GM19438 (cell line): ENCODE measurements at regions not wholly inside any gene's neighbourhood (a gene's known extent, or its start where the extent isn't known, plus 50 kb on each side); places are given as distances from the start of the nearest gene placed in this dataset.

Experiments
- ATAC-seq: cut with Tn5 transposase; IDR thresholded peaks from one replicate; pipeline ENCODE4 v1.9.1; 2021; ENCODE audit warnings: low read depth; ENCODE audit not compliant: unreplicated experiment

GRCh38 chr5:6178846-6179532 is 199.4 kb downstream of the MED10 start:
- ATAC-seq, result no peak

DNA sequence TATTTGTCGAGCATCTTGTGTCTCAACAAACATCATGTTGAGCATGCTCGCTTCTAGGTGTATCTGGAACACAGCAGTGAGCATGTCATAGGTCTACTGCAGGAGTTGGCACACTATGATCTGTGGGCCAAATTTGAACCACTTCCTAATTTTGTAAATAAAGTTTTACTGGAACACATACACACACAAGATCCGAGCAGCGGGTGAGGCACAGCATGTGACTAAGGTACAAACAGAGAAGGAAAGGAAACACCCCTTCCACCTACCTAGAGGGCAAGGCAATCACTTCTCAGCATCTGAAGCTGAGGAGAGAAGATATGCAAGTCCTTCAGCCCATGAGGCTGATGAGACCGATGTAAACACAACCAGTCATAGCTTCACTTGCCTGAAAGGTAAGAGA is 200.4 kb downstream of the MED10 start:
- ATAC-seq, result no peak

- ATAC-seq, result no peak
Measured at GRCh38 chr5:6176102-6176693, 202.1 kb downstream of the MED10 start.

DNA sequence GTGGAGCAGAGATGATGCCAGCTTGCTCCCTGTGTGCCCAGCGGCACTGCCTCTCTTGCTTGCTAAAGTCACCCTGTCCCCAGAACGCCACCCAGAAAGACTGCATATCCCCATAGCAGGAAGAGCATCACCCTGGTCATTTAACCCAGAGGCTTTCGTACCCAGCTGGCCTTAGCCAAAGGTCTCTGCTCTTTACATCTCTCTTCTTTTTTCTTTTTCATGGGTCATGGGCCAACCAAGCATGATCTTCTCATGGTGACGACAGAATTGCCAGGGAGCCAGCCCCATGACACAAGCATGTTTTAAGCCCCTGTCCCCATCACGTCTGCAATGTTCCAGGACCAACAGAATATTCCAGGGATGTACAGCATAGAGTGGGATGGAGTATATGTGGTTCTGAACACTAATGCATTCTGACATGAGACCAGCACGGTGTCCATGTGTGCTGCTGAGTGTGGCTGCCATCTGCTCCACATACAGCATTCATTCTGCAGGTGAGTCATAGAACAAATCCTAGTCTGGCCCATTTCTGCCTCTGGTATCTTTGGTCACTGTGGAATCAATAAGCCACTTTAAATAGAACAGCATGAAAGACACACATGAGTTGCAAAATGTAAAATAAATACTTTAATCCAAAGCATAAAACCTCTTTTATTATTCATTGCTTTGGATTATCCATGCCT is 203.0 kb downstream of the MED10 start:
- ATAC-seq, result no peak

GRCh38 chr5:6169660-6170059 is 208.7 kb downstream of the MED10 start:
- no peak for ATAC-seq

GRCh38 chr5:6166698-6167394 is 211.5 kb downstream of the MED10 start:
- no peak for ATAC-seq

- ATAC-seq, result no peak
Measured at GRCh38 chr5:6163913-6164312, 214.4 kb downstream of the MED10 start.

DNA sequence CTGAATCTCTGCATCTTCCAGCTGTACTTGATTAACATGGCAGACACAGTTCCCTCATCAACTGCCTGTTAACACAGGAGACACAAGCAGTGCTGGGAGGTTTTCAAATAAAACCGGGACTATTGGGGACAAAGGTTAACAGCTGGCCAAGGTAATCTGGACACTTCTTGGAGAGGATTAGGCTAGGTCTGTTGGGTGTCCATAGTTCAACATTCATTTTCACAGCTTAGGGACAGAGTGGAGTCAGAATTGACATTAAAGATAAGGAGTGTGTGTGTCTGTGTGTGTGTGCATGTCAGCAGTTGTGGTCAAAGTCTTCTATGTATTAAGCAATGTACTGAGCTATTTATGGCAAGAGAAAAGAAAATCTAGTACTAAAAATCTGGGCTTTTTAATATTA is 216.2 kb downstream of the MED10 start:
- no peak for ATAC-seq

DNA sequence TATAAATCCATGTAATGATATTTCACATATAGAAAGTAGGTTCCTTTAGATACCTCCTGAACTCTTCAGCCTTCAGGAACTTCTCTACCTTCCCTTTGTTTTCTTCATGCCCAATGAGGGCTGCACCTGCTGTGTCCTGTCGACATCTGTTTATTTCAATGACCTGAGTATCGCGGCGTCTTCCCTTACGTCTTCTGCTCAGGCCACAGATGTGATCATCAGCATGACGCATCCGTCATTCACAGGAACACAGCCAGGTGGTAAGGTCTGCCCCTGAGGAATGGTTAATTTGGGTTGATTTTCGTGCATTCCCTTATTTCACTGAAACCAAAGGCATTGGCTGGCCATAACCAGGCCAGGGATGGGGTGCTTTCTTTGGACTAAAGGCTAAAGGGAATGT is 217.1 kb downstream of the MED10 start:
- no peak for ATAC-seq

DNA sequence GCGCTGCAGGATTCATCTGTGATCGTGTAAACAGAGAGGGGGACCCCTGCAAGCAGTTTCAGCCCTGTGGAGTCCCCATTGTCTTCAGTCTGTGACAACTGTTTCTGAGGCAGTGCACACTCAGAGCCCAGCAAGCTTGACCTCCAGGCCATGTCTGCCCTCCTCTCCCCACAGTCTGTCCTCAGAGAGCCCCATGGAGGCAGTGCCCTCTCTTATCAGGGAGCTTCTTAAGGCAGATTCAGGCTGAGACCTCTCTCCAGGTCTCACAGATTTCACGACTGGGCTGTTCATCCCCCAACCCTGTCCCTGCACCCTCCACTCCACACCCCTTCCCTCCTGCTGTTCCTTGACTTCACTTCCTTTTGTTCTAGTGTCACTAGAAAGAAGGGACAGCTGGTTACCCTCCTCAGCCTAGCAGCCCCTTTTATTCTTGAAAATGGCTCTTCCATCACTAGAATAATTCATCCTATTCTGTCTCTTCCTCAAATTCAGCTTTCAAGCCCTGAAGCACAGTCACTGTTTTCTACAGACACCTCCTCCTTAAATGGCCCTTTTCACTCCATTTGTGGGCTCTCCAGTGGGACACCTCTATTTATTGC is 218.4 kb downstream of the MED10 start:
- ATAC-seq, result no peak

GRCh38 chr5:6158974-6159831 is 219.1 kb downstream of the MED10 start:
- no peak for ATAC-seq

GRCh38 chr5:6154216-6154615 is 224.1 kb downstream of the MED10 start:
- ATAC-seq, result no peak

DNA sequence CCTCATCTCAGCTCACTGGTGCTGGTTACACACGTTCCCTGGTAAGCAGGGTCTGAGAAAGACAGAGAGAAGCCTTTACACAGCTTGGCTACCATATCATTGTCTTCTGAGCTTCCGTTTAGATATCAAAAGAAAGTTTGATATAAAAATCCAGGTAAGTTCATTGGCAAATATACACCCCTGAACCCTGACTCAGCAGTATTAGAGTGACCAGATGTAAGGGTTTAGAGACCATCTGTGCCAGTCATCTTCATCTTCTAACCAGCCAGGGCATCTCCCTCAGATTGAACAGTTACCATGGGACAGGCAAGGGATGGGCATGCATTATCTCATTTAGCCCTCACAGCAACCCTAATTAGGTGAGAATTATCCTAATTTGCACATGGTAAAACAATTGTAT is 232.1 kb downstream of the MED10 start:
- no peak for ATAC-seq

GRCh38 chr5:6145616-6146237 is 232.6 kb downstream of the MED10 start:
- no peak for ATAC-seq

DNA sequence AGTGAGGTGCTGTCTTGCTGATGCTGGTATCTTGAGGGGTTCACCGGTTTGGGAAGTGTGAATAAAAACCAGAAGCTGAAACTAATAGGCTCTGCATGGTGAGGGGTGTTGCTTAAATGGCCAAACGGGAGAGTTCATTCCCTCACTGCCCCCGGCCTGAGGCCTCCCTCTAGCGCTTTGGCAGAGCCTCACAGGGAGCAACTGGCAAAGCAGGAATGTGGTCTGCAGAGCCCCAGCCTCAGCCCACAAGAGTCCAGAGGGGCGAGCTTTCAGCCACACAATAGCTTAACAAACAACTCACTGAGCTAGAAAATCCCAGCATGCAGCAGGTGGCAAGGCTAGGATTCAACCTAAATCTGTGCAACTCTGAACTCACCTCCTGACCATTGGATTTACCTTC is 234.8 kb downstream of the MED10 start:
- ATAC-seq, result no peak

- no peak for ATAC-seq
Measured at GRCh38 chr5:6142353-6142752, 236.0 kb downstream of the MED10 start.

DNA sequence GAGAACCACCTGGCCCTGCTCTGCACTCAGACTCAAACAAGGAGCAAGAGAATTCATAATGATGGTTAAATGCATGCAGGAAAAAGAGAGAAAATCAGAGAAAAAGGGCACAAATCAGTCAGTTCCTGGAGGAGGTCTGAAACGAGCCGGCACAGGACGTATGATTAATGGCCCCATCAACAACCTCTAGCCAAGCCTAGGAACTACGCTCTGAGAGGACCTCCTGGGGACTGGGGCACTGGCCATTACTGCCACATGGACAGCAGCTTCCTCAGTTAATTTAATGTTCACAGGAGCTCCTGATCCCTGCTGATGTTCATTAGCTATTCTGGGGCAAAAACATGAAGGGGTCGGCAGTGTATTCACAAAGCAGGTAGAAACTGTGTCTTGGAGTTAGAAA is 238.1 kb downstream of the MED10 start:
- ATAC-seq, result no peak

- ATAC-seq, result no peak
Measured at GRCh38 chr5:6135977-6136376, 242.4 kb downstream of the MED10 start.

DNA sequence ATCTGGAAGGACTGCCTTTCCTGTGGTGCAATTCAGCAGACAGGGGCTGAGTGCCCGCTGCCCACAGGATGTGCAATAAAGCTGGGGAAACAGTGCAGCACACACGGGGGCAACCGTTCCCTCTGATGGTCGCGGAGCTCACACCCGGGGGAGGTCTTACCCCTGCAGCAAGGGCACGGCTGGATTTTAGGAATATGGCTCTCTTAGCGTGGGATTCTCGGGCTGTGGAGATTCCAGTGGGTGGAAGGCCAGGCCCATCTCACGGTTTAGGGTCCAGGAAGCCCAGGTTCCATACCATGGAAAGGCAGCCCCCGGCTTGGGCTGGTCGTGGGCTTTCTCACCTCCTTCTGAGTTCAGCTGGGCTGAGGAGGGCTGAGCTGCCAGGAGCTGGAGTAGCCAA is 244.1 kb downstream of the MED10 start:
- no peak for ATAC-seq

GRCh38 chr5:6125781-6126180 is 252.6 kb downstream of the MED10 start:
- ATAC-seq, result no peak
